IMR-90 (cell line): ENCODE measurements at regions not wholly inside any gene's neighbourhood (a gene's known extent, or its start where the extent isn't known, plus 50 kb on each side); places are given as distances from the start of the nearest gene placed in this dataset.

ENCODE experiments used
- ATAC-seq: fragments of 200-7000 bp; cut with Tn5 transposase; 2 replicates; pipeline ENCODE4 v1.9.1; 2020; ENCODE audit warnings: low read depth, mild to moderate bottlenecking, moderate library complexity
- BruUV-seq: library from RNA; stranded (reverse); fragments of 400-500 nt; replicated peaks from 2 replicates; lab custom pipeline; 2021; lab: Mats Ljungman, UMichigan
- CTCF ChIA-PET: fragments of 300-600 bp; formaldehyde crosslinking; extraction: SDS; loops from one replicate; lab custom pipeline; 2021; ENCODE audit warnings: antibody characterized with exemption; lab: Yijun Ruan, JAX
- POLR2A ChIA-PET: fragments of 300-600 bp; sonication (Branson Sonifier 250); formaldehyde crosslinking; loops from one replicate; lab custom pipeline; 2022; ENCODE audit warnings: antibody characterized with exemption; ENCODE audit not compliant: unreplicated experiment; lab: Charles Lee
- DNase-seq: peaks from one replicate; pipeline ENCODE4 v3.0.0; 2013
- H2AFZ ChIP-seq: replicated peaks from 2 replicates; pipeline ENCODE3; 2013; ENCODE audit warnings: low read length, mild to moderate bottlenecking; ENCODE audit not compliant: poor library complexity
- H2AK5ac ChIP-seq: 2 replicates; pipeline ENCODE4 v1.6.1; 2013; ENCODE audit warnings: low read depth, low read length, inconsistent platforms
- H2AK9ac ChIP-seq: replicated peaks from 2 replicates; pipeline ENCODE3; 2013; ENCODE audit warnings: mild to moderate bottlenecking, low read depth, low read length, moderate library complexity; ENCODE audit not compliant: poor library complexity
- H2BK120ac ChIP-seq: 2 replicates; pipeline ENCODE4 v1.6.1; 2013; ENCODE audit warnings: low read depth, low read length, inconsistent platforms
- H2BK15ac ChIP-seq: 3 replicates; pipeline ENCODE4 v1.6.1; 2013; ENCODE audit warnings: low read depth, low read length, inconsistent platforms
- H2BK20ac ChIP-seq: 2 replicates; pipeline ENCODE4 v1.6.1; 2013; ENCODE audit warnings: low read depth, mild to moderate bottlenecking, inconsistent platforms, low read length, moderate library complexity
- H2BK5ac ChIP-seq: 2 replicates; pipeline ENCODE4 v1.6.1; 2013; ENCODE audit warnings: mild to moderate bottlenecking, low read depth, low read length, inconsistent platforms; ENCODE audit not compliant: poor library complexity, severe bottlenecking
- H3K14ac ChIP-seq: replicated peaks from 2 replicates; pipeline ENCODE4 v1.6.1; 2013; ENCODE audit warnings: low read depth, low read length, inconsistent platforms
- H3K18ac ChIP-seq: 2 replicates; pipeline ENCODE4 v1.6.1; 2013; ENCODE audit warnings: low read depth, low read length, control low read depth
- H3K23ac ChIP-seq: 2 replicates; pipeline ENCODE4 v1.6.1; 2013; ENCODE audit warnings: low read depth, low read length, inconsistent platforms
- H3K27ac ChIP-seq: 2 replicates; pipeline ENCODE4 v1.5.1; 2013; ENCODE audit warnings: mild to moderate bottlenecking, control low read depth, low read length; ENCODE audit not compliant: insufficient read depth
- H3K27me3 ChIP-seq: 2 replicates; pipeline ENCODE4 v1.6.1; 2013; ENCODE audit warnings: low read length; ENCODE audit not compliant: control insufficient read depth, insufficient read depth
- H3K36me3 ChIP-seq: 2 replicates; pipeline ENCODE4 v1.6.1; 2013; ENCODE audit warnings: low read length, mixed read lengths; ENCODE audit not compliant: control insufficient read depth, insufficient read depth
- H3K4ac ChIP-seq: 2 replicates; pipeline ENCODE4 v1.6.1; 2013; ENCODE audit warnings: low read depth, low read length, inconsistent platforms
- H3K4me1 ChIP-seq: 2 replicates; pipeline ENCODE4 v1.6.1; 2013; ENCODE audit warnings: low read length, mixed read lengths; ENCODE audit not compliant: control insufficient read depth, insufficient read depth
- H3K4me2 ChIP-seq: 2 replicates; pipeline ENCODE4 v1.6.1; 2013; ENCODE audit warnings: low read depth, mild to moderate bottlenecking, control low read depth, low read length, moderate library complexity
- H3K4me3 ChIP-seq: 2 replicates; pipeline ENCODE4 v1.5.1; 2013; ENCODE audit warnings: low read depth, mild to moderate bottlenecking, control low read depth, low read length, moderate library complexity; ENCODE audit not compliant: insufficient read depth
- H3K56ac ChIP-seq: 2 replicates; pipeline ENCODE4 v1.6.1; 2013; ENCODE audit warnings: low read length, inconsistent platforms; ENCODE audit not compliant: insufficient read depth; ENCODE audit errors: extremely low read depth
- H3K79me1 ChIP-seq, 2 experiments: 2 replicates each; pipeline ENCODE4 v1.6.1; 2013; ENCODE audit warnings: low read length in 2 of 2, inconsistent platforms in 1 of 2, low read depth in 1 of 2
- H3K9ac ChIP-seq: 2 replicates; pipeline ENCODE4 v1.6.1; 2013; ENCODE audit warnings: low read depth, low read length, control low read depth
- H3K9me1 ChIP-seq: 2 replicates; pipeline ENCODE4 v1.6.1; 2013; ENCODE audit warnings: low read length, inconsistent platforms; ENCODE audit not compliant: insufficient read depth
- H3K9me3 ChIP-seq: 2 replicates; pipeline ENCODE4 v1.6.1; 2013; ENCODE audit warnings: low read length; ENCODE audit not compliant: control insufficient read depth, insufficient read depth
- H4K20me1 ChIP-seq: 2 replicates; pipeline ENCODE4 v1.6.1; 2013; ENCODE audit warnings: low read length, inconsistent platforms; ENCODE audit not compliant: insufficient read depth
- H4K5ac ChIP-seq: 2 replicates; pipeline ENCODE4 v1.6.1; 2013; ENCODE audit warnings: mild to moderate bottlenecking, low read depth, low read length, control low read depth
- H4K8ac ChIP-seq, 2 experiments: 2 replicates each; pipeline ENCODE4 v1.6.1; 2013; ENCODE audit warnings: low read depth in 2 of 2, low read length in 2 of 2, control low read depth in 1 of 2, inconsistent platforms in 1 of 2
- H4K91ac ChIP-seq: 2 replicates; pipeline ENCODE4 v1.6.1; 2013; ENCODE audit warnings: low read depth, low read length, inconsistent platforms; ENCODE audit not compliant: insufficient read depth
- FOS ChIP-seq: fragments of 150-350 bp; IDR thresholded peaks from 2 replicates; pipeline ENCODE4 v1.6.1; 2016; ENCODE audit warnings: low read depth, low read length
- WGBS, 2 experiments: methylation state at CpG; one replicate each; pipeline versions ENCODE4 v1.1.5 to v1.1.7; 2013; ENCODE audit warnings: missing lambda C conversion rate in 2 of 2; ENCODE audit not compliant: insufficient read length in 1 of 2; ENCODE audit errors: extremely low coverage in 2 of 2; 5-methylcytosine and 5-hydroxymethylcytosine counted together
- dilution Hi-C: fragments of 300-500 bp; cut with HindIII; formaldehyde crosslinking; loops from one replicate; pipeline ENCODE4 v1.14.3; 2018; ENCODE audit warnings: low sequenced_read_pairs; ENCODE audit not compliant: unreplicated experiment
- in situ Hi-C: fragments of 300-500 bp; cut with MboI; formaldehyde crosslinking; loops from 3 replicates; pipeline ENCODE4 v1.14.3; 2019; ENCODE audit warnings: low sequenced_read_pairs, inconsistent platforms, mixed read lengths
- intact Hi-C: fragments of 100-400 bp; cut with micrococcal nuclease; formaldehyde crosslinking; loops from 2 replicates; pipeline ENCODE4 v1.10.0; 2022

- DNase-seq = no peak
- Histone ChIP-seq H3K14ac (no peak overlapping the region), H3K18ac (no peak overlapping the region), H4K8ac (no peak overlapping the region), H3K23ac (no peak overlapping the region), H3K56ac (no peak overlapping the region), H4K91ac (no peak overlapping the region), H2AFZ (no peak overlapping the region), H4K20me1 (no peaks in the 10 kb centered on the region), H3K9me3 (no peaks in the 10 kb centered on the region), H3K4me2 (no peak overlapping the region), H3K27ac (no peak overlapping the region), H3K36me3 (no peaks in the 10 kb centered on the region), H3K4me1 (peaks cover 10% of the 10 kb centered on the region; the same call in 1 of the 2 replicates), H3K4ac (no peak overlapping the region), H2AK5ac (no peak overlapping the region), H4K5ac (no peak overlapping the region), H2BK5ac (no peak overlapping the region), H2AK9ac (no peak overlapping the region), H3K27me3 (no peaks in the 10 kb centered on the region), H3K9me1 (peaks cover 5% of the 10 kb centered on the region), H2BK15ac (peak overlapping the region; percentile 70; the same call in 2 of the 3 replicates), H2BK20ac (peak overlapping the region; percentile 51; the same call in 1 of the 2 replicates), H3K9ac (no peak overlapping the region), H3K79me1 (no peaks in the 10 kb centered on the region), H3K4me3 (no peak overlapping the region), H2BK120ac (peak overlapping the region; percentile 3; the same call in 1 of the 2 replicates)
- ATAC-seq = no peak
- WGBS, 2 experiments = no CpG with 5 or more reads among the region's 4 CpGs
- intact Hi-C loops (no loop called here), dilution Hi-C loops (no loop called here), in situ Hi-C loops (no loop called here)
- CTCF ChIA-PET = no interaction called here
- no peak for TF ChIP-seq FOS
- BruUV-seq = no TSS peak
- POLR2A ChIA-PET = no interaction called here
Observed at GRCh38 chr3:55412545-55412944, 74.6 kb downstream of the WNT5A start.
